NCI-H2107 treated with DMSO at 0.1 percent for 48 hours (cell line): ENCODE measurements at regions not wholly inside any gene's neighbourhood (a gene's known extent, or its start where the extent isn't known, plus 50 kb on each side); places are given as distances from the start of the nearest gene placed in this dataset.
"Not testable (repeated sequence)": the region's sequence is repeated elsewhere in the genome, so short reads cannot be mapped to it uniquely, and the experiment has no call there.

Source experiments
- DNase-seq: peaks from one replicate; lab custom pipeline; 2025; ENCODE audit not compliant: unreplicated experiment; lab: John Stamatoyannopoulos, UW

- no peak for DNase-seq
These were observed 240.8 kb downstream of the ARHGAP12 start for GRCh38 chr10:31687663-31688482.

- DNase-seq, result no peak
These were observed 242.0 kb downstream of the ARHGAP12 start for GRCh38 chr10:31686599-31686998.

- DNase-seq, result no peak
These were observed 244.9 kb downstream of the ARHGAP12 start for GRCh38 chr10:31683682-31684081.

GRCh38 chr10:31679936-31680335, 248.7 kb downstream of the ARHGAP12 start:
- DNase-seq, result no peak

- no peak for DNase-seq
These were observed 249.8 kb downstream of the ARHGAP12 start for GRCh38 chr10:31678575-31679516.

- DNase-seq, result no peak
These were observed 250.5 kb downstream of the ARHGAP12 start for GRCh38 chr10:31678139-31678536.

GRCh38 chr10:31677195-31678138, 251.2 kb downstream of the ARHGAP12 start:
- no peak for DNase-seq

- DNase-seq, result no peak
These were observed 252.9 kb downstream of the ARHGAP12 start for GRCh38 chr10:31675726-31676125.

- no peak for DNase-seq
These were observed 259.3 kb downstream of the ARHGAP12 start for GRCh38 chr10:31669357-31669756.

- no peak for DNase-seq
These were observed 260.3 kb downstream of the ARHGAP12 start for GRCh38 chr10:31668326-31668725.

GRCh38 chr10:31665764-31666279, 262.8 kb downstream of the ARHGAP12 start:
- DNase-seq, result not testable (repeated sequence)

GRCh38 chr10:31664803-31665202, 263.8 kb downstream of the ARHGAP12 start:
- no peak for DNase-seq

GRCh38 chr10:31664071-31664470, 264.6 kb downstream of the ARHGAP12 start:
- not testable (repeated sequence) for DNase-seq

GRCh38 chr10:31660300-31660699, 268.3 kb downstream of the ARHGAP12 start:
- DNase-seq, result no peak

- no peak for DNase-seq
These were observed 269.0 kb downstream of the ARHGAP12 start for GRCh38 chr10:31659665-31660064.

- DNase-seq, result no peak
These were observed 271.2 kb downstream of the ARHGAP12 start for GRCh38 chr10:31657434-31657872.

GRCh38 chr10:31656851-31657433, 271.7 kb downstream of the ARHGAP12 start:
- DNase-seq, result no peak

GRCh38 chr10:31652038-31652437, 276.6 kb downstream of the ARHGAP12 start:
- no peak for DNase-seq

- DNase-seq, result no peak
These were observed 278.6 kb downstream of the ARHGAP12 start for GRCh38 chr10:31650010-31650409.

GRCh38 chr10:31648966-31649365, 279.7 kb downstream of the ARHGAP12 start:
- no peak for DNase-seq
